Loucy (cell line): ENCODE measurements at regions not wholly inside any gene's neighbourhood (a gene's known extent, or its start where the extent isn't known, plus 50 kb on each side); places are given as distances from the start of the nearest gene placed in this dataset.

Experiments
- H2AFZ ChIP-seq: fragments of 200-600 bp; sonication (generic); 2 replicates; pipeline ENCODE4 v1.6.0; 2016; ENCODE audit warnings: antibody characterized with exemption, mild to moderate bottlenecking, low read length, moderate library complexity
- H3F3A ChIP-seq: fragments of 200-600 bp; 2 replicates; pipeline ENCODE4 v1.6.0; 2016; ENCODE audit warnings: antibody characterized with exemption, low read depth, mild to moderate bottlenecking
- H3K27me3 ChIP-seq: fragments of 200-600 bp; sonication (generic); 2 replicates; pipeline ENCODE4 v1.6.1; 2014; ENCODE audit warnings: low read length, mild to moderate bottlenecking; ENCODE audit not compliant: insufficient read depth, poor library complexity, severe bottlenecking
- H3K36me3 ChIP-seq: fragments of 200-600 bp; sonication (generic); 2 replicates; pipeline ENCODE4 v1.6.1; 2016; ENCODE audit warnings: low read length; ENCODE audit not compliant: insufficient read depth
- H3K4me1 ChIP-seq: fragments of 200-600 bp; sonication (generic); 2 replicates; pipeline ENCODE4 v1.5.1; 2014; ENCODE audit warnings: low read length, mild to moderate bottlenecking; ENCODE audit not compliant: insufficient read depth, poor library complexity, severe bottlenecking
- H3K4me2 ChIP-seq: fragments of 200-600 bp; sonication (generic); 2 replicates; pipeline ENCODE4 v1.6.0; 2014; ENCODE audit warnings: antibody characterized with exemption, low read length, low read depth, mild to moderate bottlenecking; ENCODE audit not compliant: poor library complexity, severe bottlenecking
- H3K4me3 ChIP-seq: fragments of 200-600 bp; sonication (generic); 2 replicates; pipeline ENCODE4 v1.5.1; 2014; ENCODE audit warnings: low read length, mild to moderate bottlenecking, mixed read lengths; ENCODE audit not compliant: poor library complexity, severe bottlenecking
- H3K79me2 ChIP-seq: fragments of 200-600 bp; sonication (generic); 2 replicates; pipeline ENCODE4 v1.6.1; 2014; ENCODE audit warnings: low read length; ENCODE audit not compliant: insufficient read depth
- H3K9ac ChIP-seq: fragments of 200-600 bp; sonication (generic); 2 replicates; pipeline ENCODE4 v1.6.0; 2014; ENCODE audit warnings: mild to moderate bottlenecking, low read depth, low read length, moderate library complexity; ENCODE audit not compliant: poor library complexity, severe bottlenecking
- H3K9me2 ChIP-seq: fragments of 200-600 bp; sonication (generic); replicated peaks from 2 replicates; pipeline ENCODE4 v1.6.1; 2016; ENCODE audit warnings: low read depth, low read length, mixed read lengths
- H3K9me3 ChIP-seq: fragments of 200-600 bp; sonication (generic); 2 replicates; pipeline ENCODE4 v1.6.1; 2014; ENCODE audit warnings: mild to moderate bottlenecking, antibody characterized with exemption, low read length, low read depth; ENCODE audit not compliant: insufficient read depth
- H4K20me1 ChIP-seq: fragments of 200-600 bp; sonication (generic); 2 replicates; pipeline ENCODE4 v1.6.0; 2014; ENCODE audit warnings: antibody characterized with exemption, low read length, mild to moderate bottlenecking; ENCODE audit not compliant: insufficient read depth, poor library complexity, severe bottlenecking
- EZH2phosphoT487 ChIP-seq: fragments of 200-600 bp; IDR thresholded peaks from 2 replicates; pipeline ENCODE4 v1.6.1; 2018; ENCODE audit warnings: antibody characterized with exemption, mild to moderate bottlenecking, moderate library complexity, borderline replicate concordance
- TF ChIP-seq, protein P1 (sequence below): fragments of 200-600 bp; sonication (generic); conservative IDR thresholded peaks from 2 replicates; pipeline ENCODE4 v1.5.1; 2014; ENCODE audit warnings: mild to moderate bottlenecking, antibody characterized with exemption, low read length

GRCh38 chr3:23111286-23111685, 91.8 kb upstream of the UBE2E2 start:
- Histone ChIP-seq H3K4me3 (no peak overlapping the region), H4K20me1 (no peaks in the 10 kb centered on the region), H2AFZ (no peak overlapping the region), H3K4me2 (no peak overlapping the region), H3F3A (no peaks in the 10 kb centered on the region), H3K9me3 (no peaks in the 10 kb centered on the region), H3K9me2 (no peaks in the 10 kb centered on the region), H3K36me3 (no peaks in the 10 kb centered on the region), H3K4me1 (peaks cover 33% of the 10 kb centered on the region), H3K9ac (no peak overlapping the region), H3K79me2 (no peaks in the 10 kb centered on the region), H3K27me3 (no peaks in the 10 kb centered on the region)
- TF ChIP-seq, protein P1, sequence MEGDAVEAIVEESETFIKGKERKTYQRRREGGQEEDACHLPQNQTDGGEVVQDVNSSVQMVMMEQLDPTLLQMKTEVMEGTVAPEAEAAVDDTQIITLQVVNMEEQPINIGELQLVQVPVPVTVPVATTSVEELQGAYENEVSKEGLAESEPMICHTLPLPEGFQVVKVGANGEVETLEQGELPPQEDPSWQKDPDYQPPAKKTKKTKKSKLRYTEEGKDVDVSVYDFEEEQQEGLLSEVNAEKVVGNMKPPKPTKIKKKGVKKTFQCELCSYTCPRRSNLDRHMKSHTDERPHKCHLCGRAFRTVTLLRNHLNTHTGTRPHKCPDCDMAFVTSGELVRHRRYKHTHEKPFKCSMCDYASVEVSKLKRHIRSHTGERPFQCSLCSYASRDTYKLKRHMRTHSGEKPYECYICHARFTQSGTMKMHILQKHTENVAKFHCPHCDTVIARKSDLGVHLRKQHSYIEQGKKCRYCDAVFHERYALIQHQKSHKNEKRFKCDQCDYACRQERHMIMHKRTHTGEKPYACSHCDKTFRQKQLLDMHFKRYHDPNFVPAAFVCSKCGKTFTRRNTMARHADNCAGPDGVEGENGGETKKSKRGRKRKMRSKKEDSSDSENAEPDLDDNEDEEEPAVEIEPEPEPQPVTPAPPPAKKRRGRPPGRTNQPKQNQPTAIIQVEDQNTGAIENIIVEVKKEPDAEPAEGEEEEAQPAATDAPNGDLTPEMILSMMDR = no peak
- no peak for TF ChIP-seq EZH2phosphoT487

DNA sequence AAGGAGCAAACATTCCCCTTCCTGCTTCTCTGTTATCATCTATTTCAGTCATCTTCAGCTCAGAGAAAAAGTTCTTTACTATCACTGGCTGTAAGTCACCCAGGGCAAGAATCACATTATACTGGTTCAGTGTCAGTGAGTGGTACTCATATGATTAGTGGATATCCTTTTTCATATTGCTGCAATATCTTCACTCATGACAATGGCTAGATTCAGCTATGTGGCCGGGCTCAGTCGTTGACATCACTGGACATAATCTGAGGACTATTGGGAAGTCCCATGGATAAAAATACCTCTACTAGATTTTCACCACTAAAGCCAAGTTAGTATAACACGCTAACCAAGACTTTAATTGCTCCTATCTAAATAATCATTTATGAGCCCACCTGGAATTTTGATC, 91.3 kb upstream of the UBE2E2 start:
- Histone ChIP-seq H3K9me2 (no peaks in the 10 kb centered on the region), H3K36me3 (no peaks in the 10 kb centered on the region), H3K4me1 (peaks cover 33% of the 10 kb centered on the region), H3K9me3 (no peaks in the 10 kb centered on the region), H3K4me2 (no peak overlapping the region), H3K27me3 (no peaks in the 10 kb centered on the region), H3K9ac (no peak overlapping the region), H4K20me1 (no peaks in the 10 kb centered on the region), H3F3A (no peaks in the 10 kb centered on the region), H2AFZ (no peak overlapping the region), H3K4me3 (no peak overlapping the region), H3K79me2 (no peaks in the 10 kb centered on the region)
- TF ChIP-seq, protein P1 = no peak
- no peak for TF ChIP-seq EZH2phosphoT487

GRCh38 chr3:23112491-23112890, 90.6 kb upstream of the UBE2E2 start:
- no peaks in the 10 kb centered on the region for H3K79me2 ChIP-seq
- H3K27me3 ChIP-seq = no peaks in the 10 kb centered on the region
- H3K4me3 ChIP-seq = no peak overlapping the region
- H2AFZ ChIP-seq = no peak overlapping the region
- no peaks in the 10 kb centered on the region for H3K9me2 ChIP-seq
- no peak for TF ChIP-seq EZH2phosphoT487
- TF ChIP-seq, protein P1 = no peak
- H3K9me3 ChIP-seq = no peaks in the 10 kb centered on the region
- peaks cover 33% of the 10 kb centered on the region for H3K4me1 ChIP-seq
- no peaks in the 10 kb centered on the region for H3K36me3 ChIP-seq
- H3F3A ChIP-seq = no peaks in the 10 kb centered on the region
- H3K9ac ChIP-seq = no peak overlapping the region
- H3K4me2 ChIP-seq = no peak overlapping the region
- H4K20me1 ChIP-seq = no peaks in the 10 kb centered on the region
